ENCODE measurements at regions not wholly inside any gene's neighbourhood (a gene's known extent, or its start where the extent isn't known, plus 50 kb on each side); places are given as distances from the start of the nearest gene placed in this dataset.
A peak's percentile ranks its signal among the peaks of the same experiment; 100 is the strongest.

GRCh38 chr12:123083661-123084571 lies 67.0 kb downstream of the PITPNM2 start:
- peak overlapping the region; percentile 32; the same call in 1 of the 2 replicates for H3K4me3 ChIP-seq (replicated peaks; ENCODE audit: low read depth, low read length)
- TF ChIP-seq CTCF (IDR thresholded peaks at IDR 0.05; ENCODE audit: insufficient read depth, low read length, poor library complexity, severe bottlenecking): no peak
- no peaks in the 10 kb centered on the region for H3K27me3 ChIP-seq (replicated peaks; ENCODE audit: control insufficient read depth, insufficient read depth, low read length)
- DNase-seq (ENCODE audit: extremely low read depth, insufficient read length): peak; percentile 52
- no peaks in the 10 kb centered on the region for H3K36me3 ChIP-seq (ENCODE audit: control insufficient read depth, insufficient read depth, low read length)

GRCh38 chr12:123080634-123081033 lies 70.3 kb downstream of the PITPNM2 start:
- no peak overlapping the region for H3K4me3 ChIP-seq (replicated peaks; ENCODE audit: low read depth, low read length)
- H3K36me3 ChIP-seq (ENCODE audit: control insufficient read depth, insufficient read depth, low read length): no peaks in the 10 kb centered on the region
- no peak for DNase-seq (ENCODE audit: extremely low read depth, insufficient read length)
- no peak for TF ChIP-seq CTCF (IDR thresholded peaks at IDR 0.05; ENCODE audit: insufficient read depth, low read length, poor library complexity, severe bottlenecking)
- H3K27me3 ChIP-seq (replicated peaks; ENCODE audit: control insufficient read depth, insufficient read depth, low read length): no peaks in the 10 kb centered on the region

GRCh38 chr12:123078531-123079155 lies 72.2 kb downstream of the PITPNM2 start:
- H3K4me3 ChIP-seq (replicated peaks; ENCODE audit: low read depth, low read length): no peak overlapping the region
- H3K27me3 ChIP-seq (replicated peaks; ENCODE audit: control insufficient read depth, insufficient read depth, low read length): no peaks in the 10 kb centered on the region
- TF ChIP-seq CTCF (IDR thresholded peaks at IDR 0.05; ENCODE audit: insufficient read depth, low read length, poor library complexity, severe bottlenecking): no peak
- no peaks in the 10 kb centered on the region for H3K36me3 ChIP-seq (ENCODE audit: control insufficient read depth, insufficient read depth, low read length)
- no peak for DNase-seq (ENCODE audit: extremely low read depth, insufficient read length)

GRCh38 chr12:123078120-123078465 lies 72.8 kb downstream of the PITPNM2 start:
- no peak for DNase-seq (ENCODE audit: extremely low read depth, insufficient read length)
- TF ChIP-seq CTCF (IDR thresholded peaks at IDR 0.05; ENCODE audit: insufficient read depth, low read length, poor library complexity, severe bottlenecking): no peak
- no peak overlapping the region for H3K4me3 ChIP-seq (replicated peaks; ENCODE audit: low read depth, low read length)
- no peaks in the 10 kb centered on the region for H3K27me3 ChIP-seq (replicated peaks; ENCODE audit: control insufficient read depth, insufficient read depth, low read length)
- no peaks in the 10 kb centered on the region for H3K36me3 ChIP-seq (ENCODE audit: control insufficient read depth, insufficient read depth, low read length)

GRCh38 chr12:123077298-123078119 lies 73.4 kb downstream of the PITPNM2 start:
- H3K4me3 ChIP-seq (replicated peaks; ENCODE audit: low read depth, low read length): no peak overlapping the region
- TF ChIP-seq CTCF (IDR thresholded peaks at IDR 0.05; ENCODE audit: insufficient read depth, low read length, poor library complexity, severe bottlenecking): no peak
- DNase-seq (ENCODE audit: extremely low read depth, insufficient read length): no peak
- no peaks in the 10 kb centered on the region for H3K36me3 ChIP-seq (ENCODE audit: control insufficient read depth, insufficient read depth, low read length)
- no peaks in the 10 kb centered on the region for H3K27me3 ChIP-seq (replicated peaks; ENCODE audit: control insufficient read depth, insufficient read depth, low read length)
